ENCODE measurements at regions not wholly inside any gene's neighbourhood (a gene's known extent, or its start where the extent isn't known, plus 50 kb on each side); places are given as distances from the start of the nearest gene placed in this dataset.

- FAIRE-seq: no peak
Observed at GRCh38 chr9:13555989-13556500, 276.6 kb upstream of the MPDZ start.

GRCh38 chr9:13555516-13555915 lies 276.0 kb upstream of the MPDZ start:
- Histone ChIP-seq H3K36me3 (ENCODE audit: control insufficient read depth in 2 of 3, insufficient read depth in 3 of 3, low read length in 3 of 3) (no peaks in the 10 kb centered on the region), H3K9me3 (ENCODE audit: control insufficient read depth in 2 of 3, insufficient read depth in 1 of 3, low read length in 3 of 3) (no peaks in the 10 kb centered on the region), H3K4me1 (ENCODE audit: control insufficient read depth in 2 of 3, insufficient read depth in 2 of 3, low read depth in 1 of 3, low read length in 3 of 3) (no peaks in the 10 kb centered on the region), H3K4me3 (ENCODE audit: low read length in 3 of 3) (no peak overlapping the region), H3K27ac (ENCODE audit: low read depth in 2 of 2, low read length in 2 of 2) (no peak overlapping the region), H3K27me3 (ENCODE audit: control insufficient read depth, insufficient read depth, low read length) (no peaks in the 10 kb centered on the region), H3K9ac (ENCODE audit: low read length in 3 of 3) (no peak overlapping the region)
- DNase-seq: no peak
- no peak for FAIRE-seq
- intact Hi-C loops (cut with DNase I): no loop called here
- no peak for TF ChIP-seq CTCF (IDR thresholded peaks at IDR 0.05; ENCODE audit: borderline replicate concordance, extremely low read depth, insufficient read depth)

More at GRCh38 chr9:13555989-13556500, 276.6 kb upstream of the MPDZ start:
- no peak for DNase-seq
- H3K9ac ChIP-seq (ENCODE audit: low read length in 3 of 3): no peak overlapping the region
- no peaks in the 10 kb centered on the region for H3K9me3 ChIP-seq (ENCODE audit: control insufficient read depth in 2 of 3, insufficient read depth in 1 of 3, low read length in 3 of 3)
- no peak for TF ChIP-seq CTCF (IDR thresholded peaks at IDR 0.05; ENCODE audit: borderline replicate concordance, extremely low read depth, insufficient read depth)
- H3K27ac ChIP-seq (ENCODE audit: low read depth in 2 of 2, low read length in 2 of 2): no peak overlapping the region
- intact Hi-C loops (cut with DNase I): no loop called here
- H3K36me3 ChIP-seq (ENCODE audit: control insufficient read depth in 2 of 3, insufficient read depth in 3 of 3, low read length in 3 of 3): no peaks in the 10 kb centered on the region
- no peaks in the 10 kb centered on the region for H3K4me1 ChIP-seq (ENCODE audit: control insufficient read depth in 2 of 3, insufficient read depth in 2 of 3, low read depth in 1 of 3, low read length in 3 of 3)
- no peaks in the 10 kb centered on the region for H3K27me3 ChIP-seq (ENCODE audit: control insufficient read depth, insufficient read depth, low read length)
- no peak overlapping the region for H3K4me3 ChIP-seq (ENCODE audit: low read length in 3 of 3)

GRCh38 chr9:13554626-13555025 lies 275.1 kb upstream of the MPDZ start:
- intact Hi-C loops (cut with DNase I): no loop called here
- TF ChIP-seq CTCF (IDR thresholded peaks at IDR 0.05; ENCODE audit: borderline replicate concordance, extremely low read depth, insufficient read depth): no peak
- no peak for DNase-seq
- Histone ChIP-seq H3K27ac (ENCODE audit: low read depth in 2 of 2, low read length in 2 of 2) (no peak overlapping the region), H3K9me3 (ENCODE audit: control insufficient read depth in 2 of 3, insufficient read depth in 1 of 3, low read length in 3 of 3) (no peaks in the 10 kb centered on the region), H3K4me3 (ENCODE audit: low read length in 3 of 3) (no peak overlapping the region), H3K9ac (ENCODE audit: low read length in 3 of 3) (no peak overlapping the region), H3K4me1 (ENCODE audit: control insufficient read depth in 2 of 3, insufficient read depth in 2 of 3, low read depth in 1 of 3, low read length in 3 of 3) (no peaks in the 10 kb centered on the region), H3K36me3 (ENCODE audit: control insufficient read depth in 2 of 3, insufficient read depth in 3 of 3, low read length in 3 of 3) (no peaks in the 10 kb centered on the region), H3K27me3 (ENCODE audit: control insufficient read depth, insufficient read depth, low read length) (no peaks in the 10 kb centered on the region)
- FAIRE-seq: no peak

- Histone ChIP-seq H3K4me1 (ENCODE audit: control insufficient read depth in 2 of 3, insufficient read depth in 2 of 3, low read depth in 1 of 3, low read length in 3 of 3) (no peaks in the 10 kb centered on the region), H3K27me3 (ENCODE audit: control insufficient read depth, insufficient read depth, low read length) (no peaks in the 10 kb centered on the region), H3K9ac (ENCODE audit: low read length in 3 of 3) (no peak overlapping the region), H3K4me3 (ENCODE audit: low read length in 3 of 3) (no peak overlapping the region), H3K27ac (ENCODE audit: low read depth in 2 of 2, low read length in 2 of 2) (no peak overlapping the region), H3K36me3 (ENCODE audit: control insufficient read depth in 2 of 3, insufficient read depth in 3 of 3, low read length in 3 of 3) (no peaks in the 10 kb centered on the region), H3K9me3 (ENCODE audit: control insufficient read depth in 2 of 3, insufficient read depth in 1 of 3, low read length in 3 of 3) (no peaks in the 10 kb centered on the region)
- FAIRE-seq: no peak
- TF ChIP-seq CTCF (IDR thresholded peaks at IDR 0.05; ENCODE audit: borderline replicate concordance, extremely low read depth, insufficient read depth): no peak
- intact Hi-C loops (cut with DNase I): no loop called here
- DNase-seq: no peak
Observed at GRCh38 chr9:13552606-13553215, 273.2 kb upstream of the MPDZ start.

Measured in kidney (tissue), 13 donors.